Esophagus squamous epithelium (tissue), 4 donors: ENCODE measurements at regions not wholly inside any gene's neighbourhood (a gene's known extent, or its start where the extent isn't known, plus 50 kb on each side); places are given as distances from the start of the nearest gene placed in this dataset.

ENCODE experiments used
- POLR2A ChIP-seq, 4 donors: fragments of 450-650 bp; IDR thresholded peaks; one replicate each; pipeline ENCODE4 v1.6.1; 2017; ENCODE audit warnings: antibody characterized with exemption in 4 of 4, mild to moderate bottlenecking in 4 of 4, moderate library complexity in 3 of 4
- TF ChIP-seq, protein P1 (sequence below), 6 experiments: fragments of 450-650 bp in 4 of 6; fragments of 200-600 bp in 2 of 6; sonication (generic) in 2 of 6; IDR thresholded peaks; one replicate each; pipeline ENCODE4 v1.5.1; 2016 to 2019; ENCODE audit warnings: antibody characterized with exemption in 6 of 6, mild to moderate bottlenecking in 4 of 6, moderate library complexity in 4 of 6

DNA sequence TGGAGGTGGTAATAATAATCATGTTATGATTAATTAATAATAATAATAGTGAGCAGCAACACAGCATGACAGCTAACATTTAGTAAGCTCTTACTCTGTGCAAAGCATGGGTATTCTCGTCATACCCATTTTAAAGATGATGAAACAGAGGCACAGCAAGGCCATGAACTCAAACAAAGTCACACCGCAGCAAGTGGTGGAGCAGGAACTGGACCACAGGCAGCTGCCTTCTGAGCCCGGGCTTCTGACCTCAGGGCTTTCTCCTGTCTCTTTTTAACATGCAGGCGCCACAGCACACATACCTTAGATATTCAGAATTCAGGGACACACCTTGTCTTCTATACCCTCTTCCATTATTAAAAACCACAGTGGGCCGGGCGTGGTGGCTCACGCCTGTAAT, 50.7 kb upstream of the SPATA12 start:
- TF ChIP-seq, protein P1, sequence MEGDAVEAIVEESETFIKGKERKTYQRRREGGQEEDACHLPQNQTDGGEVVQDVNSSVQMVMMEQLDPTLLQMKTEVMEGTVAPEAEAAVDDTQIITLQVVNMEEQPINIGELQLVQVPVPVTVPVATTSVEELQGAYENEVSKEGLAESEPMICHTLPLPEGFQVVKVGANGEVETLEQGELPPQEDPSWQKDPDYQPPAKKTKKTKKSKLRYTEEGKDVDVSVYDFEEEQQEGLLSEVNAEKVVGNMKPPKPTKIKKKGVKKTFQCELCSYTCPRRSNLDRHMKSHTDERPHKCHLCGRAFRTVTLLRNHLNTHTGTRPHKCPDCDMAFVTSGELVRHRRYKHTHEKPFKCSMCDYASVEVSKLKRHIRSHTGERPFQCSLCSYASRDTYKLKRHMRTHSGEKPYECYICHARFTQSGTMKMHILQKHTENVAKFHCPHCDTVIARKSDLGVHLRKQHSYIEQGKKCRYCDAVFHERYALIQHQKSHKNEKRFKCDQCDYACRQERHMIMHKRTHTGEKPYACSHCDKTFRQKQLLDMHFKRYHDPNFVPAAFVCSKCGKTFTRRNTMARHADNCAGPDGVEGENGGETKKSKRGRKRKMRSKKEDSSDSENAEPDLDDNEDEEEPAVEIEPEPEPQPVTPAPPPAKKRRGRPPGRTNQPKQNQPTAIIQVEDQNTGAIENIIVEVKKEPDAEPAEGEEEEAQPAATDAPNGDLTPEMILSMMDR (IDR thresholded peaks at IDR 0.05), result no peak
- TF ChIP-seq POLR2A (IDR thresholded peaks at IDR 0.05), result no peak
